IMR-90 (cell line): ENCODE measurements at regions not wholly inside any gene's neighbourhood (a gene's known extent, or its start where the extent isn't known, plus 50 kb on each side); places are given as distances from the start of the nearest gene placed in this dataset.

Experiments
- ATAC-seq: fragments of 200-7000 bp; cut with Tn5 transposase; 2 replicates; pipeline ENCODE4 v1.9.1; 2020; ENCODE audit warnings: low read depth, mild to moderate bottlenecking, moderate library complexity
- BruUV-seq: library from RNA; stranded (reverse); fragments of 400-500 nt; replicated peaks from 2 replicates; lab custom pipeline; 2021; lab: Mats Ljungman, UMichigan
- CTCF ChIA-PET: fragments of 300-600 bp; formaldehyde crosslinking; extraction: SDS; loops from one replicate; lab custom pipeline; 2021; ENCODE audit warnings: antibody characterized with exemption; lab: Yijun Ruan, JAX
- POLR2A ChIA-PET: fragments of 300-600 bp; sonication (Branson Sonifier 250); formaldehyde crosslinking; loops from one replicate; lab custom pipeline; 2022; ENCODE audit warnings: antibody characterized with exemption; ENCODE audit not compliant: unreplicated experiment; lab: Charles Lee
- DNase-seq: peaks from one replicate; pipeline ENCODE4 v3.0.0; 2013
- H2AFZ ChIP-seq: replicated peaks from 2 replicates; pipeline ENCODE3; 2013; ENCODE audit warnings: low read length, mild to moderate bottlenecking; ENCODE audit not compliant: poor library complexity
- H2AK5ac ChIP-seq: 2 replicates; pipeline ENCODE4 v1.6.1; 2013; ENCODE audit warnings: low read depth, low read length, inconsistent platforms
- H2AK9ac ChIP-seq: replicated peaks from 2 replicates; pipeline ENCODE3; 2013; ENCODE audit warnings: mild to moderate bottlenecking, low read depth, low read length, moderate library complexity; ENCODE audit not compliant: poor library complexity
- H2BK120ac ChIP-seq: 2 replicates; pipeline ENCODE4 v1.6.1; 2013; ENCODE audit warnings: low read depth, low read length, inconsistent platforms
- H2BK15ac ChIP-seq: 3 replicates; pipeline ENCODE4 v1.6.1; 2013; ENCODE audit warnings: low read depth, low read length, inconsistent platforms
- H2BK20ac ChIP-seq: 2 replicates; pipeline ENCODE4 v1.6.1; 2013; ENCODE audit warnings: low read depth, mild to moderate bottlenecking, inconsistent platforms, low read length, moderate library complexity
- H2BK5ac ChIP-seq: 2 replicates; pipeline ENCODE4 v1.6.1; 2013; ENCODE audit warnings: mild to moderate bottlenecking, low read depth, low read length, inconsistent platforms; ENCODE audit not compliant: poor library complexity, severe bottlenecking
- H3K14ac ChIP-seq: replicated peaks from 2 replicates; pipeline ENCODE4 v1.6.1; 2013; ENCODE audit warnings: low read depth, low read length, inconsistent platforms
- H3K18ac ChIP-seq: 2 replicates; pipeline ENCODE4 v1.6.1; 2013; ENCODE audit warnings: low read depth, low read length, control low read depth
- H3K23ac ChIP-seq: 2 replicates; pipeline ENCODE4 v1.6.1; 2013; ENCODE audit warnings: low read depth, low read length, inconsistent platforms
- H3K27ac ChIP-seq: 2 replicates; pipeline ENCODE4 v1.5.1; 2013; ENCODE audit warnings: mild to moderate bottlenecking, control low read depth, low read length; ENCODE audit not compliant: insufficient read depth
- H3K27me3 ChIP-seq: 2 replicates; pipeline ENCODE4 v1.6.1; 2013; ENCODE audit warnings: low read length; ENCODE audit not compliant: control insufficient read depth, insufficient read depth
- H3K36me3 ChIP-seq: 2 replicates; pipeline ENCODE4 v1.6.1; 2013; ENCODE audit warnings: low read length, mixed read lengths; ENCODE audit not compliant: control insufficient read depth, insufficient read depth
- H3K4ac ChIP-seq: 2 replicates; pipeline ENCODE4 v1.6.1; 2013; ENCODE audit warnings: low read depth, low read length, inconsistent platforms
- H3K4me1 ChIP-seq: 2 replicates; pipeline ENCODE4 v1.6.1; 2013; ENCODE audit warnings: low read length, mixed read lengths; ENCODE audit not compliant: control insufficient read depth, insufficient read depth
- H3K4me2 ChIP-seq: 2 replicates; pipeline ENCODE4 v1.6.1; 2013; ENCODE audit warnings: low read depth, mild to moderate bottlenecking, control low read depth, low read length, moderate library complexity
- H3K4me3 ChIP-seq: 2 replicates; pipeline ENCODE4 v1.5.1; 2013; ENCODE audit warnings: low read depth, mild to moderate bottlenecking, control low read depth, low read length, moderate library complexity; ENCODE audit not compliant: insufficient read depth
- H3K56ac ChIP-seq: 2 replicates; pipeline ENCODE4 v1.6.1; 2013; ENCODE audit warnings: low read length, inconsistent platforms; ENCODE audit not compliant: insufficient read depth; ENCODE audit errors: extremely low read depth
- H3K79me1 ChIP-seq, 2 experiments: 2 replicates each; pipeline ENCODE4 v1.6.1; 2013; ENCODE audit warnings: low read length in 2 of 2, inconsistent platforms in 1 of 2, low read depth in 1 of 2
- H3K9ac ChIP-seq: 2 replicates; pipeline ENCODE4 v1.6.1; 2013; ENCODE audit warnings: low read depth, low read length, control low read depth
- H3K9me1 ChIP-seq: 2 replicates; pipeline ENCODE4 v1.6.1; 2013; ENCODE audit warnings: low read length, inconsistent platforms; ENCODE audit not compliant: insufficient read depth
- H3K9me3 ChIP-seq: 2 replicates; pipeline ENCODE4 v1.6.1; 2013; ENCODE audit warnings: low read length; ENCODE audit not compliant: control insufficient read depth, insufficient read depth
- H4K20me1 ChIP-seq: 2 replicates; pipeline ENCODE4 v1.6.1; 2013; ENCODE audit warnings: low read length, inconsistent platforms; ENCODE audit not compliant: insufficient read depth
- H4K5ac ChIP-seq: 2 replicates; pipeline ENCODE4 v1.6.1; 2013; ENCODE audit warnings: mild to moderate bottlenecking, low read depth, low read length, control low read depth
- H4K8ac ChIP-seq, 2 experiments: 2 replicates each; pipeline ENCODE4 v1.6.1; 2013; ENCODE audit warnings: low read depth in 2 of 2, low read length in 2 of 2, control low read depth in 1 of 2, inconsistent platforms in 1 of 2
- H4K91ac ChIP-seq: 2 replicates; pipeline ENCODE4 v1.6.1; 2013; ENCODE audit warnings: low read depth, low read length, inconsistent platforms; ENCODE audit not compliant: insufficient read depth
- CHD1 ChIP-seq: IDR thresholded peaks from 2 replicates; pipeline ENCODE4 v1.6.1; 2012; ENCODE audit warnings: low read depth, low read length, improper control_type of control experiment
- ELK1 ChIP-seq: fragments of 150-350 bp; IDR thresholded peaks from 2 replicates; pipeline ENCODE4 v1.6.1; 2016; ENCODE audit warnings: low read depth, mild to moderate bottlenecking, low read length, moderate library complexity, borderline replicate concordance
- RFX5 ChIP-seq: IDR thresholded peaks from 2 replicates; pipeline ENCODE4 v1.8.0; 2012; ENCODE audit warnings: low read depth, mild to moderate bottlenecking, low read length, moderate library complexity
- SMC3 ChIP-seq: fragments of 150-350 bp; IDR thresholded peaks from 2 replicates; pipeline ENCODE4 v1.6.1; 2016; ENCODE audit warnings: low read depth, mild to moderate bottlenecking, antibody characterized with exemption, low read length, moderate library complexity
- WGBS, 2 experiments: methylation state at CpG; one replicate each; pipeline versions ENCODE4 v1.1.5 to v1.1.7; 2013; ENCODE audit warnings: missing lambda C conversion rate in 2 of 2; ENCODE audit not compliant: insufficient read length in 1 of 2; ENCODE audit errors: extremely low coverage in 2 of 2; 5-methylcytosine and 5-hydroxymethylcytosine counted together
- dilution Hi-C: fragments of 300-500 bp; cut with HindIII; formaldehyde crosslinking; loops from one replicate; pipeline ENCODE4 v1.14.3; 2018; ENCODE audit warnings: low sequenced_read_pairs; ENCODE audit not compliant: unreplicated experiment
- in situ Hi-C: fragments of 300-500 bp; cut with MboI; formaldehyde crosslinking; loops from 3 replicates; pipeline ENCODE4 v1.14.3; 2019; ENCODE audit warnings: low sequenced_read_pairs, inconsistent platforms, mixed read lengths
- intact Hi-C: fragments of 100-400 bp; cut with micrococcal nuclease; formaldehyde crosslinking; loops from 2 replicates; pipeline ENCODE4 v1.10.0; 2022

GRCh38 chr11:105489446-105489845, 120.4 kb upstream of the GRIA4 start:
- Histone ChIP-seq H2AK9ac (peak overlapping the region; percentile 15), H3K27me3 (no peaks in the 10 kb centered on the region), H3K18ac (no peak overlapping the region), H3K4me1 (no peaks in the 10 kb centered on the region), H2AK5ac (no peak overlapping the region), H3K56ac (no peak overlapping the region), H2AFZ (peak overlapping the region; percentile 79), H3K9me3 (no peaks in the 10 kb centered on the region), H2BK15ac (no peak overlapping the region), H3K4ac (no peak overlapping the region), H4K91ac (no peak overlapping the region), H3K27ac (no peak overlapping the region), H3K14ac (peak overlapping the region; percentile 4), H3K79me1 (no peaks in the 10 kb centered on the region), H3K4me3 (no peak overlapping the region), H2BK20ac (no peak overlapping the region), H3K9ac (no peak overlapping the region), H2BK5ac (no peak overlapping the region), H3K9me1 (no peaks in the 10 kb centered on the region), H4K5ac (no peak overlapping the region), H2BK120ac (no peak overlapping the region), H4K20me1 (no peaks in the 10 kb centered on the region), H3K36me3 (no peaks in the 10 kb centered on the region), H4K8ac (no peak overlapping the region; a peak in 1 of 4 replicates), H3K4me2 (peak overlapping the region; percentile 93), H3K23ac (no peak overlapping the region)
- peak; percentile 35; the same call in 1 of the 2 replicates for ATAC-seq
- TF ChIP-seq SMC3 = no peak
- no peak for TF ChIP-seq CHD1
- TF ChIP-seq RFX5 = no peak
- TF ChIP-seq ELK1 = no peak
- CTCF ChIA-PET = no interaction called here
- in situ Hi-C loops (no loop called here), dilution Hi-C loops (no loop called here), intact Hi-C loops (no loop called here)
- POLR2A ChIA-PET = no interaction called here
- 26% methylated on average over 3 of the region's 4 CpGs; no CpG with 5 or more reads in 1 of the 2 experiments for WGBS, 2 experiments
- no TSS peak for BruUV-seq
- peak; percentile 22 for DNase-seq
